ENCODE measurements at regions not wholly inside any gene's neighbourhood (a gene's known extent, or its start where the extent isn't known, plus 50 kb on each side); places are given as distances from the start of the nearest gene placed in this dataset.

DNA sequence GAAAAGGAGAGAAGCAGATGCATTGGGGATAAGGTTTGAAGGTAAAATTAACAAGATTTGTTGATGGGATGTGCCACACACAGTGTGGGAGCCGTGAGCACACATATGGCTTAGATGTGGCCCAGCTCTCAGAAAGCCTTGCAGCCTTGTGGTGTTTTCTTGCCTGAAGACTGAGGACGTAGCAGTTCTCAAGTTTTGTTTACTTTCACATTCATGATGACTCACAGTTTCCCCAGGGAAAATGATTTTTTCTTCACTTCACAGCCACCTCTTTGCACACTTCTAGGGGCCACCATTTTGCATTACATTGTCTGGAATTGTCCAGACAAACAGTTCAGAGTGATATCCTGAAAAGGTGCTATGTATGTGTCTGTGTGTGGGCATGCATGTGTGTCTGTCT is 126.2 kb downstream of the BASP1 start:
- TF ChIP-seq, protein P1, sequence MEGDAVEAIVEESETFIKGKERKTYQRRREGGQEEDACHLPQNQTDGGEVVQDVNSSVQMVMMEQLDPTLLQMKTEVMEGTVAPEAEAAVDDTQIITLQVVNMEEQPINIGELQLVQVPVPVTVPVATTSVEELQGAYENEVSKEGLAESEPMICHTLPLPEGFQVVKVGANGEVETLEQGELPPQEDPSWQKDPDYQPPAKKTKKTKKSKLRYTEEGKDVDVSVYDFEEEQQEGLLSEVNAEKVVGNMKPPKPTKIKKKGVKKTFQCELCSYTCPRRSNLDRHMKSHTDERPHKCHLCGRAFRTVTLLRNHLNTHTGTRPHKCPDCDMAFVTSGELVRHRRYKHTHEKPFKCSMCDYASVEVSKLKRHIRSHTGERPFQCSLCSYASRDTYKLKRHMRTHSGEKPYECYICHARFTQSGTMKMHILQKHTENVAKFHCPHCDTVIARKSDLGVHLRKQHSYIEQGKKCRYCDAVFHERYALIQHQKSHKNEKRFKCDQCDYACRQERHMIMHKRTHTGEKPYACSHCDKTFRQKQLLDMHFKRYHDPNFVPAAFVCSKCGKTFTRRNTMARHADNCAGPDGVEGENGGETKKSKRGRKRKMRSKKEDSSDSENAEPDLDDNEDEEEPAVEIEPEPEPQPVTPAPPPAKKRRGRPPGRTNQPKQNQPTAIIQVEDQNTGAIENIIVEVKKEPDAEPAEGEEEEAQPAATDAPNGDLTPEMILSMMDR (conservative IDR thresholded peaks at IDR 0.05), result no peak
- no peak for TF ChIP-seq ZFX (IDR thresholded peaks at IDR 0.05)

Data from C4-2B (cell line).